ENCODE measurements at regions not wholly inside any gene's neighbourhood (a gene's known extent, or its start where the extent isn't known, plus 50 kb on each side); places are given as distances from the start of the nearest gene placed in this dataset.
"Not testable (repeated sequence)": the region's sequence is repeated elsewhere in the genome, so short reads cannot be mapped to it uniquely, and the experiment has no call there.

GRCh38 chr5:8828596-8829322 lies 717.1 kb downstream of the SEMA5A start:
- DNase-seq, result no peak

GRCh38 chr5:8829323-8830029 lies 716.4 kb downstream of the SEMA5A start:
- DNase-seq, result no peak

- no peak for DNase-seq
These were observed 714.6 kb downstream of the SEMA5A start for GRCh38 chr5:8831251-8831650.

GRCh38 chr5:8831854-8832253 lies 714.0 kb downstream of the SEMA5A start:
- no peak for DNase-seq

GRCh38 chr5:8839361-8840055 lies 706.4 kb downstream of the SEMA5A start:
- DNase-seq, result no peak

GRCh38 chr5:8840237-8840636 lies 705.6 kb downstream of the SEMA5A start:
- DNase-seq, result no peak

- not testable (repeated sequence) for DNase-seq
These were observed 705.1 kb downstream of the SEMA5A start for GRCh38 chr5:8840746-8841145.

GRCh38 chr5:8842971-8843551 lies 702.8 kb downstream of the SEMA5A start:
- DNase-seq, result no peak

- no peak for DNase-seq
These were observed 702.1 kb downstream of the SEMA5A start for GRCh38 chr5:8843771-8844170.

GRCh38 chr5:8844206-8844605 lies 701.7 kb downstream of the SEMA5A start:
- DNase-seq, result no peak

- DNase-seq, result no peak
These were observed 701.0 kb downstream of the SEMA5A start for GRCh38 chr5:8844847-8845246.

GRCh38 chr5:8845296-8845695 lies 700.6 kb downstream of the SEMA5A start:
- DNase-seq, result no peak

GRCh38 chr5:8848366-8848765 lies 697.5 kb downstream of the SEMA5A start:
- DNase-seq, result no peak

GRCh38 chr5:8848997-8849594 lies 696.8 kb downstream of the SEMA5A start:
- DNase-seq, result no peak

- no peak for DNase-seq
These were observed 694.8 kb downstream of the SEMA5A start for GRCh38 chr5:8851101-8851500.

- DNase-seq, result no peak
These were observed 688.8 kb downstream of the SEMA5A start for GRCh38 chr5:8857051-8857450.

GRCh38 chr5:8861764-8862163 lies 684.1 kb downstream of the SEMA5A start:
- DNase-seq, result no peak

GRCh38 chr5:8864053-8864452 lies 681.8 kb downstream of the SEMA5A start:
- no peak for DNase-seq

GRCh38 chr5:8865266-8865665 lies 680.6 kb downstream of the SEMA5A start:
- DNase-seq, result no peak

- no peak for DNase-seq
These were observed 680.0 kb downstream of the SEMA5A start for GRCh38 chr5:8865686-8866374.

- DNase-seq, result no peak
These were observed 677.6 kb downstream of the SEMA5A start for GRCh38 chr5:8868283-8868682.

- no peak for DNase-seq
These were observed 675.9 kb downstream of the SEMA5A start for GRCh38 chr5:8869932-8870331.
